OCI-LY7 (cell line): ENCODE measurements at regions not wholly inside any gene's neighbourhood (a gene's known extent, or its start where the extent isn't known, plus 50 kb on each side); places are given as distances from the start of the nearest gene placed in this dataset.
"Not testable (repeated sequence)": the region's sequence is repeated elsewhere in the genome, so short reads cannot be mapped to it uniquely, and the experiment has no call there.

Experiments used
- EZH2phosphoT487 ChIP-seq: fragments of 200-600 bp; sonication (generic); IDR thresholded peaks from 2 replicates; pipeline ENCODE4 v1.6.1; 2018; ENCODE audit warnings: low read depth, borderline replicate concordance, mild to moderate bottlenecking, mixed run types, antibody characterized with exemption, low read length, moderate library complexity, mixed read lengths
- TF ChIP-seq, protein P1 (sequence below): fragments of 200-600 bp; sonication (generic); conservative IDR thresholded peaks from 2 replicates; pipeline ENCODE4 v1.5.1; 2014; ENCODE audit warnings: mild to moderate bottlenecking, antibody characterized with exemption, low read length, moderate library complexity, mixed read lengths

DNA sequence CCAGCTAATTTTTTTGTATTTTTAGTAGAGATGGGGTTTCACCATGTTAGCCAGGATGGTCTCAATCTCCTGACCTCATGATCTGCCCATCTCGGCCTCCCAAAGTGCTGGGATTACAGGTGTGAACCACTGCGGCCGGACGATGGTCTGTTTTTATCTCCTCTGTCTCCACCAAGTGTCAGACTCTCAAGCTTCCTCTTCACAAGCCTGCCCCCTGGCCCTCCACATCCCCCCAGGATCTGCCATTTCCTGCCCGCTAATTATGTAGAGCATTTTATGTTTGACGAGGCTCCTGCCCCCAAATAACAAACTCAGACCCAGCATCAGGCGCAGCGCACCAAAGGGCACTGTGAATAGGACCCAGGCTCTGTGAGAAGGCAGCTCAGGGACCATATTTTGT is 101.8 kb upstream of the PCBD1 start:
- TF ChIP-seq, protein P1, sequence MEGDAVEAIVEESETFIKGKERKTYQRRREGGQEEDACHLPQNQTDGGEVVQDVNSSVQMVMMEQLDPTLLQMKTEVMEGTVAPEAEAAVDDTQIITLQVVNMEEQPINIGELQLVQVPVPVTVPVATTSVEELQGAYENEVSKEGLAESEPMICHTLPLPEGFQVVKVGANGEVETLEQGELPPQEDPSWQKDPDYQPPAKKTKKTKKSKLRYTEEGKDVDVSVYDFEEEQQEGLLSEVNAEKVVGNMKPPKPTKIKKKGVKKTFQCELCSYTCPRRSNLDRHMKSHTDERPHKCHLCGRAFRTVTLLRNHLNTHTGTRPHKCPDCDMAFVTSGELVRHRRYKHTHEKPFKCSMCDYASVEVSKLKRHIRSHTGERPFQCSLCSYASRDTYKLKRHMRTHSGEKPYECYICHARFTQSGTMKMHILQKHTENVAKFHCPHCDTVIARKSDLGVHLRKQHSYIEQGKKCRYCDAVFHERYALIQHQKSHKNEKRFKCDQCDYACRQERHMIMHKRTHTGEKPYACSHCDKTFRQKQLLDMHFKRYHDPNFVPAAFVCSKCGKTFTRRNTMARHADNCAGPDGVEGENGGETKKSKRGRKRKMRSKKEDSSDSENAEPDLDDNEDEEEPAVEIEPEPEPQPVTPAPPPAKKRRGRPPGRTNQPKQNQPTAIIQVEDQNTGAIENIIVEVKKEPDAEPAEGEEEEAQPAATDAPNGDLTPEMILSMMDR: not testable (repeated sequence)
- not testable (repeated sequence) for TF ChIP-seq EZH2phosphoT487
